ENCODE measurements at regions not wholly inside any gene's neighbourhood (a gene's known extent, or its start where the extent isn't known, plus 50 kb on each side); places are given as distances from the start of the nearest gene placed in this dataset.

GRCh38 chr4:3818371-3818770, 52.2 kb downstream of the ADRA2C start:
- in situ Hi-C loops (cut with HindIII; ENCODE audit: low sequenced_read_pairs), result no loop called here

GRCh38 chr4:3819210-3819919, 53.2 kb downstream of the ADRA2C start:
- in situ Hi-C loops (cut with HindIII; ENCODE audit: low sequenced_read_pairs), result no loop called here

GRCh38 chr4:3820016-3820805, 54.0 kb downstream of the ADRA2C start:
- in situ Hi-C loops (cut with HindIII; ENCODE audit: low sequenced_read_pairs), result no loop called here

- in situ Hi-C loops (cut with HindIII; ENCODE audit: low sequenced_read_pairs), result no loop called here
Observed at GRCh38 chr4:3820806-3821579, 54.8 kb downstream of the ADRA2C start.

GRCh38 chr4:3821580-3822229, 55.5 kb downstream of the ADRA2C start:
- in situ Hi-C loops (cut with HindIII; ENCODE audit: low sequenced_read_pairs), result no loop called here

- in situ Hi-C loops (cut with HindIII; ENCODE audit: low sequenced_read_pairs), result no loop called here
Observed at GRCh38 chr4:3822230-3822947, 56.2 kb downstream of the ADRA2C start.

- in situ Hi-C loops (cut with HindIII; ENCODE audit: low sequenced_read_pairs), result no loop called here
Observed at GRCh38 chr4:3823496-3824341, 57.5 kb downstream of the ADRA2C start.

- in situ Hi-C loops (cut with HindIII; ENCODE audit: low sequenced_read_pairs), result no loop called here
Observed at GRCh38 chr4:3824521-3825270, 58.5 kb downstream of the ADRA2C start.

- in situ Hi-C loops (cut with HindIII; ENCODE audit: low sequenced_read_pairs), result no loop called here
Observed at GRCh38 chr4:3825530-3825929, 59.3 kb downstream of the ADRA2C start.

- in situ Hi-C loops (cut with HindIII; ENCODE audit: low sequenced_read_pairs), result no loop called here
Observed at GRCh38 chr4:3826247-3827172, 60.3 kb downstream of the ADRA2C start.

GRCh38 chr4:3827616-3828492, 61.7 kb downstream of the ADRA2C start:
- in situ Hi-C loops (cut with HindIII; ENCODE audit: low sequenced_read_pairs), result no loop called here

- in situ Hi-C loops (cut with HindIII; ENCODE audit: low sequenced_read_pairs), result no loop called here
Observed at GRCh38 chr4:3828546-3828945, 62.4 kb downstream of the ADRA2C start.

GRCh38 chr4:3829211-3829955, 63.2 kb downstream of the ADRA2C start:
- in situ Hi-C loops (cut with HindIII; ENCODE audit: low sequenced_read_pairs), result no loop called here

GRCh38 chr4:3829956-3830773, 64.0 kb downstream of the ADRA2C start:
- in situ Hi-C loops (cut with HindIII; ENCODE audit: low sequenced_read_pairs), result no loop called here

All from endothelial cell of hepatic sinusoid (primary cell).